SK-N-SH treated with all-trans-retinoic acid at 6 μM for 48 hours (cell line): ENCODE measurements at regions not wholly inside any gene's neighbourhood (a gene's known extent, or its start where the extent isn't known, plus 50 kb on each side); places are given as distances from the start of the nearest gene placed in this dataset.

ENCODE experiments used
- ATAC-seq: fragments of 200-7000 bp; cut with Tn5 transposase; 3 replicates; pipeline ENCODE4 v1.9.1; 2020; ENCODE audit warnings: mild to moderate bottlenecking, moderate library complexity
- ARNTL ChIP-seq: fragments of 450-650 bp; formaldehyde crosslinking; IDR thresholded peaks from 2 replicates; pipeline ENCODE4 v1.5.0; 2020; ENCODE audit warnings: low read depth, mild to moderate bottlenecking, moderate library complexity, borderline replicate concordance
- BACH2 ChIP-seq: fragments of 250-450 bp; sonication (Bioruptor Pico); IDR thresholded peaks from 2 replicates; pipeline ENCODE4 v1.9.0; 2021; ENCODE audit warnings: mild to moderate bottlenecking, borderline replicate concordance
- CSDC2 ChIP-seq: fragments of 250-450 bp; sonication (Bioruptor Pico); IDR thresholded peaks from 2 replicates; pipeline ENCODE4 v1.5.0; 2020; ENCODE audit warnings: mild to moderate bottlenecking, moderate library complexity
- ESRRG ChIP-seq: fragments of 250-450 bp; sonication (Bioruptor Pico); IDR thresholded peaks from 2 replicates; pipeline ENCODE4 v1.6.1; 2021; ENCODE audit warnings: mild to moderate bottlenecking
- GLIS3 ChIP-seq: fragments of 250-450 bp; sonication (Bioruptor Pico); IDR thresholded peaks from 2 replicates; pipeline ENCODE4 v1.5.0; 2020; ENCODE audit warnings: mild to moderate bottlenecking, moderate library complexity
- ISL1 ChIP-seq: fragments of 250-450 bp; sonication (Bioruptor Pico); IDR thresholded peaks from 2 replicates; pipeline ENCODE4 v2.1.2; 2022; ENCODE audit warnings: mild to moderate bottlenecking, moderate library complexity
- OSR1 ChIP-seq: fragments of 250-450 bp; sonication (Bioruptor Pico); IDR thresholded peaks from 2 replicates; pipeline ENCODE4 v1.8.0; 2022; ENCODE audit warnings: moderate library complexity, mild to moderate bottlenecking, inconsistent platforms
- PPARA ChIP-seq: fragments of 250-450 bp; sonication (Bioruptor Pico); IDR thresholded peaks from 2 replicates; pipeline ENCODE4 v1.5.0; 2020; ENCODE audit warnings: mild to moderate bottlenecking, borderline replicate concordance
- RARB ChIP-seq: fragments of 250-450 bp; sonication (Bioruptor Pico); IDR thresholded peaks from 2 replicates; pipeline ENCODE4 v1.8.0; 2021; ENCODE audit warnings: mild to moderate bottlenecking, moderate library complexity
- SNAI2 ChIP-seq: fragments of 250-450 bp; sonication (Bioruptor Pico); IDR thresholded peaks from 2 replicates; pipeline ENCODE4 v1.5.0; 2020; ENCODE audit warnings: mild to moderate bottlenecking, moderate library complexity
- TCF4 ChIP-seq: fragments of 250-450 bp; sonication (Bioruptor Pico); IDR thresholded peaks from 2 replicates; pipeline ENCODE4 v1.8.0; 2021; ENCODE audit warnings: mild to moderate bottlenecking, moderate library complexity, borderline replicate concordance
- TOX ChIP-seq: fragments of 250-450 bp; sonication (Bioruptor Pico); IDR thresholded peaks from 2 replicates; pipeline ENCODE4 v1.8.0; 2021; ENCODE audit warnings: mild to moderate bottlenecking, moderate library complexity, borderline replicate concordance
- ZC3H10 ChIP-seq: fragments of 250-450 bp; sonication (Bioruptor Pico); IDR thresholded peaks from 2 replicates; pipeline ENCODE4 v1.5.1; 2021; ENCODE audit warnings: mild to moderate bottlenecking, moderate library complexity
- ZFP30 ChIP-seq: fragments of 450-650 bp; formaldehyde crosslinking; IDR thresholded peaks from 2 replicates; pipeline ENCODE4 v1.5.0; 2022; ENCODE audit warnings: mild to moderate bottlenecking, moderate library complexity
- ZNF565 ChIP-seq: fragments of 450-650 bp; formaldehyde crosslinking; conservative IDR thresholded peaks from 2 replicates; pipeline ENCODE4 v1.5.0; 2020; ENCODE audit warnings: low read depth, mild to moderate bottlenecking, moderate library complexity
- ZNF70 ChIP-seq: fragments of 450-650 bp; formaldehyde crosslinking; IDR thresholded peaks from 2 replicates; pipeline ENCODE4 v1.5.0; 2020; ENCODE audit warnings: mild to moderate bottlenecking, moderate library complexity
- ZNF8 ChIP-seq: fragments of 450-650 bp; formaldehyde crosslinking; IDR thresholded peaks from 2 replicates; pipeline ENCODE4 v1.5.0; 2020; ENCODE audit warnings: mild to moderate bottlenecking, moderate library complexity
- TF ChIP-seq, protein P1 (sequence below): fragments of 250-450 bp; sonication (Bioruptor Pico); IDR thresholded peaks from 2 replicates; pipeline ENCODE4 v1.5.0; 2020; ENCODE audit warnings: mild to moderate bottlenecking, moderate library complexity
- TF ChIP-seq, protein P2 (sequence below): fragments of 250-450 bp; sonication (Bioruptor Pico); IDR thresholded peaks from 2 replicates; pipeline ENCODE4 v1.5.1; 2021; ENCODE audit warnings: mild to moderate bottlenecking, moderate library complexity
- TF ChIP-seq, protein P3 (sequence below): fragments of 250-450 bp; sonication (Bioruptor Pico); IDR thresholded peaks from 2 replicates; pipeline ENCODE4 v1.8.0; 2021; ENCODE audit warnings: low read depth, mild to moderate bottlenecking, moderate library complexity, borderline replicate concordance
- TF ChIP-seq, protein P4 (sequence below): fragments of 250-450 bp; sonication (Bioruptor Pico); IDR thresholded peaks from 2 replicates; pipeline ENCODE4 v1.5.1; 2020; ENCODE audit warnings: low read depth, mild to moderate bottlenecking, moderate library complexity

DNA sequence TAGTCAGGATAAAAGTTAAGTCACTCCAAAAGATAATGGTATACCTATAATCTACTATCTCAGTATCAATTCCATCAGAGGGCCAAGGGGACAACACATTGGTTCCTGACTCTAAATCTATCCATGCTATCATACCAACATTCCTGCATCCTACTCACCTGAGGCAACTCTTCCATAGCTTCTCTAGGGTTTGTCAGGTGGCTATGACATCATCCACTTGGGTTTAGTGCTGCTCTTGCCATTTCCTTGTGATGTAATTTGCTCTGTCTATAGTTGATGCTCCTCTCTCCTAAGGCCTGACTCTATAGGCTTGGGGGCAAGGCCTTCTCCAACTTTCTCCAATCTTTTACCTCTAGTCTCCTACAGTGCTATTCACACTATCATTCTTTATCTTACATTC lies 139.9 kb upstream of the FSHR start:
- TF ChIP-seq RARB (CRISPR knock-in tag), result no peak
- no peak for TF ChIP-seq ZNF565 (CRISPR knock-in tag)
- TF ChIP-seq, all 23 proteins: peak for 0
- ATAC-seq, result no peak

DNA sequence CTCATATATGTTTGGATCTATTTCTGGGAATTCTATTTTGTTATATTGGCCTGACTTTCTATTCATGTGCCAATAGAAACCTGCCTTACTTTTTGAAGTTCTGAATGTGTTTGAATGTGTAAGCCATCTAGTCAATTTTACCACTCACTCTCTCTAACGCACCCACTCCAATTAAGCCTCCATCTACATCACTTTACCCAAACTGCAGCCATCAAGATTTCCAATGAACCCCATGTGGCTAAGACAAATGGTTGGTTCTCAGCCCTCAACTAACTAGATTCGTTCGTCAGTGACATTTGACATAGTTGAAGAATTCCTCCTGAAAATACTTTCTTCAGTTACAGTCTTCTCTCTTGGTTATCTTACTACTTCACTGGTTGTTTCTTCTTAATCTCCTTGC lies 137.3 kb upstream of the FSHR start:
- no peak for TF ChIP-seq ZNF565 (CRISPR knock-in tag)
- TF ChIP-seq, protein P1, sequence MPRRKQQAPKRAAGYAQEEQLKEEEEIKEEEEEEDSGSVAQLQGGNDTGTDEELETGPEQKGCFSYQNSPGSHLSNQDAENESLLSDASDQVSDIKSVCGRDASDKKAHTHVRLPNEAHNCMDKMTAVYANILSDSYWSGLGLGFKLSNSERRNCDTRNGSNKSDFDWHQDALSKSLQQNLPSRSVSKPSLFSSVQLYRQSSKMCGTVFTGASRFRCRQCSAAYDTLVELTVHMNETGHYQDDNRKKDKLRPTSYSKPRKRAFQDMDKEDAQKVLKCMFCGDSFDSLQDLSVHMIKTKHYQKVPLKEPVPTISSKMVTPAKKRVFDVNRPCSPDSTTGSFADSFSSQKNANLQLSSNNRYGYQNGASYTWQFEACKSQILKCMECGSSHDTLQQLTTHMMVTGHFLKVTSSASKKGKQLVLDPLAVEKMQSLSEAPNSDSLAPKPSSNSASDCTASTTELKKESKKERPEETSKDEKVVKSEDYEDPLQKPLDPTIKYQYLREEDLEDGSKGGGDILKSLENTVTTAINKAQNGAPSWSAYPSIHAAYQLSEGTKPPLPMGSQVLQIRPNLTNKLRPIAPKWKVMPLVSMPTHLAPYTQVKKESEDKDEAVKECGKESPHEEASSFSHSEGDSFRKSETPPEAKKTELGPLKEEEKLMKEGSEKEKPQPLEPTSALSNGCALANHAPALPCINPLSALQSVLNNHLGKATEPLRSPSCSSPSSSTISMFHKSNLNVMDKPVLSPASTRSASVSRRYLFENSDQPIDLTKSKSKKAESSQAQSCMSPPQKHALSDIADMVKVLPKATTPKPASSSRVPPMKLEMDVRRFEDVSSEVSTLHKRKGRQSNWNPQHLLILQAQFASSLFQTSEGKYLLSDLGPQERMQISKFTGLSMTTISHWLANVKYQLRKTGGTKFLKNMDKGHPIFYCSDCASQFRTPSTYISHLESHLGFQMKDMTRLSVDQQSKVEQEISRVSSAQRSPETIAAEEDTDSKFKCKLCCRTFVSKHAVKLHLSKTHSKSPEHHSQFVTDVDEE (CRISPR knock-in tag), result no peak
- TF ChIP-seq TOX, result no peak
- no peak for TF ChIP-seq PPARA (CRISPR knock-in tag)
- no peak for TF ChIP-seq ZNF8 (CRISPR knock-in tag)
- TF ChIP-seq GLIS3, result no peak
- TF ChIP-seq BACH2 (CRISPR knock-in tag), result no peak
- no peak for ATAC-seq

DNA sequence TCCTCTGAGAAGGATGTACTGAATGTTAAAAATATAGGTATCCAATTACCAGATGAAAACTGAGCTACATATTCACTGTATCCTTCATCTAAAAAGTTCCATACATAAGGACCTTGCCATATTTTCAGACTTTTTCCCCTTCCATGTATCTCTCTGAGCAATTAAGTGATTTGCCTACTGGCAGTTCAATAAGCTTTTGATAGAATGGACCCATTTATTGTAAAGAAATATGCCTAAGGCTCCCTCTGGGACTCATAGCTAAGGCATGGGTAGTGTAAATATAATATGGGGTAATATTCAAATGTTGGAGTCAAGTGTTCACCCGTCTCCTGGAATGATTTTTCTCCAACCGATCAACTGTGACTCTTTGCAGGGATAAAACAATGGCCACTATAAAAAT lies 135.4 kb upstream of the FSHR start:
- ATAC-seq, result no peak
- no peak for TF ChIP-seq ZNF70 (CRISPR knock-in tag)
- no peak for TF ChIP-seq ARNTL (CRISPR knock-in tag)
- TF ChIP-seq TOX, result no peak
- TF ChIP-seq, protein P2, sequence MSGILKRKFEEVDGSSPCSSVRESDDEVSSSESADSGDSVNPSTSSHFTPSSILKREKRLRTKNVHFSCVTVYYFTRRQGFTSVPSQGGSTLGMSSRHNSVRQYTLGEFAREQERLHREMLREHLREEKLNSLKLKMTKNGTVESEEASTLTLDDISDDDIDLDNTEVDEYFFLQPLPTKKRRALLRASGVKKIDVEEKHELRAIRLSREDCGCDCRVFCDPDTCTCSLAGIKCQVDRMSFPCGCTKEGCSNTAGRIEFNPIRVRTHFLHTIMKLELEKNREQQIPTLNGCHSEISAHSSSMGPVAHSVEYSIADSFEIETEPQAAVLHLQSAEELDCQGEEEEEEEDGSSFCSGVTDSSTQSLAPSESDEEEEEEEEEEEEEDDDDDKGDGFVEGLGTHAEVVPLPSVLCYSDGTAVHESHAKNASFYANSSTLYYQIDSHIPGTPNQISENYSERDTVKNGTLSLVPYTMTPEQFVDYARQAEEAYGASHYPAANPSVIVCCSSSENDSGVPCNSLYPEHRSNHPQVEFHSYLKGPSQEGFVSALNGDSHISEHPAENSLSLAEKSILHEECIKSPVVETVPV (CRISPR knock-in tag), result no peak
- no peak for TF ChIP-seq CSDC2 (CRISPR knock-in tag)

DNA sequence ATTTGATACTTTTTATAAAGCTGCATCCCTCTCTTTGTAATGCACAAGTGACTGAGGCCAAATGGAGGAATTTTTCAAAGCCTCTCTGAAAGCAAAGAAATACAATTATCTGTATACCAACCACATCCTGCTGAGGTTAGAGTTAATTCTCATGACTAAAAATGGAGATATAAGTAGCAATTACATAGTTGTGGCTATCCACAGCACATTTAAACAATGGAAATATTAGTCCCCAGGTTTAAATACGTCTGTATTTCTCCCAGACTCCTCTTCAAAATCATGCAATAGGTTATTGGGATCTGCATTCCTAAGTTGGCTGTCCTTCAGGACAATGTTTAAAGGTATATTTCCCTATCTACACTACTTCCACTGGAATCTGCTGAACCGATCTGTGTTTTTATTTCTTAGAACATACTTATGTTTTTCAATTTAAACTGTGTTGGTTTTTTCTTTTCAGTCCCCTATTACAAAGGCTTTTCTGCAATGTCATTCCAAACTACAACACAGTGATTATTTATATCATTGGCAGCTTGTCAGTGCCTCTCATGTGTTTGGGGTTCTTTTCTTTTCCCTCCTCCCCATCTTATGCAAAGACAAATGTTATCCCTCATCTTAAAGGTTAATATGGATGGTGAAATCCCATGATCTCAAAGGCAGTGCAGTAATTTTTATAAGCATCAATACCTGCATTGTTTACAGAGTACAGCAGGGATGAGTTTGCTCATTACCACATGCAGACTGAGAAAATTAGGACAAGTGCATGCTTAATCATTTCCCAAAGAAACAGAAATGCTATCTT lies 134.8 kb upstream of the FSHR start:
- TF ChIP-seq, protein P1 (CRISPR knock-in tag), result no peak
- no peak for TF ChIP-seq TCF4 (CRISPR knock-in tag)
- TF ChIP-seq, protein P3, sequence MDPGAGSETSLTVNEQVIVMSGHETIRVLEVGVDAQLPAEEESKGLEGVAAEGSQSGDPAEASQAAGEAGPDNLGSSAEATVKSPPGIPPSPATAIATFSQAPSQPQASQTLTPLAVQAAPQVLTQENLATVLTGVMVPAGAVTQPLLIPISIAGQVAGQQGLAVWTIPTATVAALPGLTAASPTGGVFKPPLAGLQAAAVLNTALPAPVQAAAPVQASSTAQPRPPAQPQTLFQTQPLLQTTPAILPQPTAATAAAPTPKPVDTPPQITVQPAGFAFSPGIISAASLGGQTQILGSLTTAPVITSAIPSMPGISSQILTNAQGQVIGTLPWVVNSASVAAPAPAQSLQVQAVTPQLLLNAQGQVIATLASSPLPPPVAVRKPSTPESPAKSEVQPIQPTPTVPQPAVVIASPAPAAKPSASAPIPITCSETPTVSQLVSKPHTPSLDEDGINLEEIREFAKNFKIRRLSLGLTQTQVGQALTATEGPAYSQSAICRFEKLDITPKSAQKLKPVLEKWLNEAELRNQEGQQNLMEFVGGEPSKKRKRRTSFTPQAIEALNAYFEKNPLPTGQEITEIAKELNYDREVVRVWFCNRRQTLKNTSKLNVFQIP (CRISPR knock-in tag), result no peak
- no peak for TF ChIP-seq ZFP30 (CRISPR knock-in tag)
- TF ChIP-seq RARB (CRISPR knock-in tag), result no peak
- TF ChIP-seq, protein P4, sequence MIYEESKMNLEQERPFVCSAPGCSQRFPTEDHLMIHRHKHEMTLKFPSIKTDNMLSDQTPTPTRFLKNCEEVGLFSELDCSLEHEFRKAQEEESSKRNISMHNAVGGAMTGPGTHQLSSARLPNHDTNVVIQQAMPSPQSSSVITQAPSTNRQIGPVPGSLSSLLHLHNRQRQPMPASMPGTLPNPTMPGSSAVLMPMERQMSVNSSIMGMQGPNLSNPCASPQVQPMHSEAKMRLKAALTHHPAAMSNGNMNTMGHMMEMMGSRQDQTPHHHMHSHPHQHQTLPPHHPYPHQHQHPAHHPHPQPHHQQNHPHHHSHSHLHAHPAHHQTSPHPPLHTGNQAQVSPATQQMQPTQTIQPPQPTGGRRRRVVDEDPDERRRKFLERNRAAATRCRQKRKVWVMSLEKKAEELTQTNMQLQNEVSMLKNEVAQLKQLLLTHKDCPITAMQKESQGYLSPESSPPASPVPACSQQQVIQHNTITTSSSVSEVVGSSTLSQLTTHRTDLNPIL (CRISPR knock-in tag), result no peak
- no peak for TF ChIP-seq ZC3H10 (CRISPR knock-in tag)
- no peak for TF ChIP-seq SNAI2
- no peak for TF ChIP-seq ARNTL (CRISPR knock-in tag)
- no peak for TF ChIP-seq OSR1 (CRISPR knock-in tag)
- TF ChIP-seq BACH2 (CRISPR knock-in tag), result no peak
- TF ChIP-seq PPARA (CRISPR knock-in tag), result no peak
- no peak for TF ChIP-seq ZNF70 (CRISPR knock-in tag)
- TF ChIP-seq, protein P2 (CRISPR knock-in tag), result no peak
- TF ChIP-seq ESRRG (CRISPR knock-in tag), result no peak
- TF ChIP-seq ISL1 (CRISPR knock-in tag), result no peak
- no peak for ATAC-seq
